SK-N-SH treated with all-trans-retinoic acid at 6 μM for 48 hours (cell line): ENCODE measurements at regions not wholly inside any gene's neighbourhood (a gene's known extent, or its start where the extent isn't known, plus 50 kb on each side); places are given as distances from the start of the nearest gene placed in this dataset.

Source experiments
- ARNTL ChIP-seq: fragments of 450-650 bp; formaldehyde crosslinking; IDR thresholded peaks from 2 replicates; pipeline ENCODE4 v1.5.0; 2020; ENCODE audit warnings: low read depth, mild to moderate bottlenecking, moderate library complexity, borderline replicate concordance
- CREB5 ChIP-seq: fragments of 250-450 bp; sonication (Bioruptor Pico); IDR thresholded peaks from 2 replicates; pipeline ENCODE4 v1.5.1; 2020; ENCODE audit warnings: low read depth, mild to moderate bottlenecking, moderate library complexity
- CSRNP3 ChIP-seq: fragments of 250-450 bp; sonication (Bioruptor Pico); IDR thresholded peaks from 2 replicates; pipeline ENCODE4 v1.5.1; 2021; ENCODE audit warnings: mild to moderate bottlenecking, moderate library complexity
- ISL1 ChIP-seq: fragments of 250-450 bp; sonication (Bioruptor Pico); IDR thresholded peaks from 2 replicates; pipeline ENCODE4 v2.1.2; 2022; ENCODE audit warnings: mild to moderate bottlenecking, moderate library complexity
- PATZ1 ChIP-seq: fragments of 250-450 bp; sonication (Bioruptor Pico); IDR thresholded peaks from 2 replicates; pipeline ENCODE4 v1.8.0; 2020; ENCODE audit warnings: mild to moderate bottlenecking, moderate library complexity, borderline replicate concordance
- PPARA ChIP-seq: fragments of 250-450 bp; sonication (Bioruptor Pico); IDR thresholded peaks from 2 replicates; pipeline ENCODE4 v1.5.0; 2020; ENCODE audit warnings: mild to moderate bottlenecking, borderline replicate concordance
- RARB ChIP-seq: fragments of 250-450 bp; sonication (Bioruptor Pico); IDR thresholded peaks from 2 replicates; pipeline ENCODE4 v1.8.0; 2021; ENCODE audit warnings: mild to moderate bottlenecking, moderate library complexity
- SNAI2 ChIP-seq: fragments of 250-450 bp; sonication (Bioruptor Pico); IDR thresholded peaks from 2 replicates; pipeline ENCODE4 v1.5.0; 2020; ENCODE audit warnings: mild to moderate bottlenecking, moderate library complexity
- TCF4 ChIP-seq: fragments of 250-450 bp; sonication (Bioruptor Pico); IDR thresholded peaks from 2 replicates; pipeline ENCODE4 v1.8.0; 2021; ENCODE audit warnings: mild to moderate bottlenecking, moderate library complexity, borderline replicate concordance
- TOX ChIP-seq: fragments of 250-450 bp; sonication (Bioruptor Pico); IDR thresholded peaks from 2 replicates; pipeline ENCODE4 v1.8.0; 2021; ENCODE audit warnings: mild to moderate bottlenecking, moderate library complexity, borderline replicate concordance
- ZC3H10 ChIP-seq: fragments of 250-450 bp; sonication (Bioruptor Pico); IDR thresholded peaks from 2 replicates; pipeline ENCODE4 v1.5.1; 2021; ENCODE audit warnings: mild to moderate bottlenecking, moderate library complexity
- ZFP30 ChIP-seq: fragments of 450-650 bp; formaldehyde crosslinking; IDR thresholded peaks from 2 replicates; pipeline ENCODE4 v1.5.0; 2022; ENCODE audit warnings: mild to moderate bottlenecking, moderate library complexity
- ZNF70 ChIP-seq: fragments of 450-650 bp; formaldehyde crosslinking; IDR thresholded peaks from 2 replicates; pipeline ENCODE4 v1.5.0; 2020; ENCODE audit warnings: mild to moderate bottlenecking, moderate library complexity
- ZNF8 ChIP-seq: fragments of 450-650 bp; formaldehyde crosslinking; IDR thresholded peaks from 2 replicates; pipeline ENCODE4 v1.5.0; 2020; ENCODE audit warnings: mild to moderate bottlenecking, moderate library complexity

- TF ChIP-seq RARB (CRISPR knock-in tag) (no peak), CREB5 (CRISPR knock-in tag) (no peak), ZFP30 (CRISPR knock-in tag) (no peak), ZNF8 (CRISPR knock-in tag) (no peak), PPARA (CRISPR knock-in tag) (no peak), ARNTL (no peak), TCF4 (no peak), PATZ1 (CRISPR knock-in tag) (no peak), ZNF70 (CRISPR knock-in tag) (no peak), SNAI2 (no peak), ISL1 (CRISPR knock-in tag) (no peak), CSRNP3 (no peak), TOX (CRISPR knock-in tag) (no peak), ZC3H10 (no peak)
These were observed 81.7 kb upstream of the SLC10A2 start for GRCh38 chr13:103147961-103148360.
